Lower lobe of right lung (tissue), 2 donors: ENCODE measurements at regions not wholly inside any gene's neighbourhood (a gene's known extent, or its start where the extent isn't known, plus 50 kb on each side); places are given as distances from the start of the nearest gene placed in this dataset.

Source experiments
- ATAC-seq, 2 donors: fragments of 200-7000 bp; cut with Tn5 transposase; one replicate each; pipeline ENCODE4 v1.9.1; 2020 to 2022; ENCODE audit warnings: mild to moderate bottlenecking in 2 of 2, moderate library complexity in 2 of 2
- DNase-seq: peaks from one replicate; pipeline ENCODE4 v3.0.0-alpha.2; 2020
- H3K27ac ChIP-seq: fragments of 200-600 bp; one replicate; pipeline ENCODE4 v1.8.0; 2022
- H3K27me3 ChIP-seq: fragments of 200-600 bp; one replicate; pipeline ENCODE4 v1.8.0; 2022; ENCODE audit warnings: low read depth
- H3K36me3 ChIP-seq: fragments of 200-600 bp; one replicate; pipeline ENCODE4 v1.8.0; 2022; ENCODE audit warnings: mild to moderate bottlenecking
- H3K4me1 ChIP-seq: fragments of 200-600 bp; one replicate; pipeline ENCODE4 v1.8.0; 2022
- H3K4me3 ChIP-seq: fragments of 200-600 bp; one replicate; pipeline ENCODE4 v1.8.0; 2022; ENCODE audit warnings: mild to moderate bottlenecking
- H3K9me3 ChIP-seq: fragments of 200-600 bp; one replicate; pipeline ENCODE4 v1.8.0; 2022
- CTCF ChIP-seq: fragments of 200-600 bp; IDR thresholded peaks from one replicate; pipeline ENCODE4 v1.8.0; 2022; ENCODE audit warnings: antibody characterized with exemption, mild to moderate bottlenecking
- intact Hi-C: fragments of 100-400 bp; cut with DNase I; formaldehyde crosslinking; loops from one replicate; pipeline ENCODE4 v1.11.0; 2022
- donor health status: DM: no; HTN: yes; CAD: no; lungs with severe emphysema.

- DNase-seq (no peak), ATAC-seq (no peak)
- TF ChIP-seq CTCF = no peak
- H3K27ac ChIP-seq = no peak overlapping the region
- H3K4me3 ChIP-seq = no peak overlapping the region
- H3K4me1 ChIP-seq = no peaks in the 10 kb centered on the region
- H3K9me3 ChIP-seq = no peaks in the 10 kb centered on the region
- intact Hi-C loops = no loop called here
- no peaks in the 10 kb centered on the region for H3K36me3 ChIP-seq
- no peaks in the 10 kb centered on the region for H3K27me3 ChIP-seq
Observed at GRCh38 chr11:41781441-41781840, 322.0 kb upstream of the LRRC4C start.

GRCh38 chr11:41784513-41785335 is 325.3 kb upstream of the LRRC4C start:
- Histone ChIP-seq H3K4me3 (no peak overlapping the region), H3K36me3 (no peaks in the 10 kb centered on the region), H3K27me3 (no peaks in the 10 kb centered on the region), H3K27ac (no peak overlapping the region), H3K9me3 (no peaks in the 10 kb centered on the region), H3K4me1 (no peaks in the 10 kb centered on the region)
- ATAC-seq (no peak), DNase-seq (no peak)
- no peak for TF ChIP-seq CTCF
- intact Hi-C loops = no loop called here

- Histone ChIP-seq H3K4me1 (no peaks in the 10 kb centered on the region), H3K36me3 (no peaks in the 10 kb centered on the region), H3K4me3 (no peak overlapping the region), H3K27me3 (no peaks in the 10 kb centered on the region), H3K27ac (no peak overlapping the region), H3K9me3 (peaks cover 7% of the 10 kb centered on the region)
- intact Hi-C loops = no loop called here
- TF ChIP-seq CTCF = no peak
- DNase-seq = no peak
- ATAC-seq = no peak
Observed at GRCh38 chr11:41786087-41786486, 326.6 kb upstream of the LRRC4C start.

GRCh38 chr11:41788177-41788576 is 328.7 kb upstream of the LRRC4C start:
- no peak overlapping the region for H3K4me3 ChIP-seq
- intact Hi-C loops = no loop called here
- no peaks in the 10 kb centered on the region for H3K36me3 ChIP-seq
- DNase-seq = no peak
- no peak overlapping the region for H3K27ac ChIP-seq
- no peaks in the 10 kb centered on the region for H3K4me1 ChIP-seq
- TF ChIP-seq CTCF = no peak
- no peaks in the 10 kb centered on the region for H3K27me3 ChIP-seq
- peaks cover 7% of the 10 kb centered on the region for H3K9me3 ChIP-seq
- no peak for ATAC-seq

- Histone ChIP-seq H3K27me3 (no peaks in the 10 kb centered on the region), H3K27ac (no peak overlapping the region), H3K36me3 (no peaks in the 10 kb centered on the region), H3K9me3 (peaks cover 7% of the 10 kb centered on the region), H3K4me1 (no peaks in the 10 kb centered on the region), H3K4me3 (no peak overlapping the region)
- ATAC-seq = no peak
- intact Hi-C loops = no loop called here
- no peak for TF ChIP-seq CTCF
- DNase-seq = no peak
Observed at GRCh38 chr11:41789376-41789775, 329.9 kb upstream of the LRRC4C start.
